ENCODE measurements at regions not wholly inside any gene's neighbourhood (a gene's known extent, or its start where the extent isn't known, plus 50 kb on each side); places are given as distances from the start of the nearest gene placed in this dataset.

GRCh38 chr5:40029711-40030495, 605.1 kb upstream of the DAB2 start:
- DNase-seq, result no peak

GRCh38 chr5:40027400-40027799, 602.6 kb upstream of the DAB2 start:
- DNase-seq, result no peak

GRCh38 chr5:40025586-40025985, 600.8 kb upstream of the DAB2 start:
- no peak for DNase-seq

- DNase-seq, result no peak
Measured at GRCh38 chr5:40022057-40022456, 597.3 kb upstream of the DAB2 start.

- no peak for DNase-seq
Measured at GRCh38 chr5:40021007-40021406, 596.2 kb upstream of the DAB2 start.

GRCh38 chr5:40017918-40018317, 593.1 kb upstream of the DAB2 start:
- no peak for DNase-seq

GRCh38 chr5:40017135-40017534, 592.4 kb upstream of the DAB2 start:
- no peak for DNase-seq

- no peak for DNase-seq
Measured at GRCh38 chr5:40010436-40010835, 585.7 kb upstream of the DAB2 start.

- no peak for DNase-seq
Measured at GRCh38 chr5:40006260-40006659, 581.5 kb upstream of the DAB2 start.

GRCh38 chr5:40001796-40002195, 577.0 kb upstream of the DAB2 start:
- DNase-seq, result no peak

GRCh38 chr5:39998518-39998917, 573.7 kb upstream of the DAB2 start:
- no peak for DNase-seq

GRCh38 chr5:39995990-39996389, 571.2 kb upstream of the DAB2 start:
- DNase-seq, result no peak

GRCh38 chr5:39992617-39993202, 567.9 kb upstream of the DAB2 start:
- DNase-seq, result no peak

GRCh38 chr5:39986614-39987013, 561.8 kb upstream of the DAB2 start:
- DNase-seq, result no peak

- DNase-seq, result no peak
Measured at GRCh38 chr5:39980056-39980455, 555.3 kb upstream of the DAB2 start.

GRCh38 chr5:39977066-39977655, 552.4 kb upstream of the DAB2 start:
- DNase-seq, result no peak

- DNase-seq, result no peak
Measured at GRCh38 chr5:39970117-39970798, 545.5 kb upstream of the DAB2 start.

- no peak for DNase-seq
Measured at GRCh38 chr5:39968381-39968780, 543.6 kb upstream of the DAB2 start.

GRCh38 chr5:39955156-39955555, 530.4 kb upstream of the DAB2 start:
- DNase-seq, result no peak

- DNase-seq, result no peak
Measured at GRCh38 chr5:39951070-39951469, 526.3 kb upstream of the DAB2 start.

GRCh38 chr5:39948867-39949468, 524.2 kb upstream of the DAB2 start:
- peak; percentile 33 for DNase-seq

- DNase-seq, result no peak
Measured at GRCh38 chr5:39948341-39948740, 523.6 kb upstream of the DAB2 start.

- DNase-seq, result no peak
Measured at GRCh38 chr5:39947657-39948056, 522.9 kb upstream of the DAB2 start.

Data from KG1 (cell line).